HepG2 (cell line): ENCODE measurements at regions not wholly inside any gene's neighbourhood (a gene's known extent, or its start where the extent isn't known, plus 50 kb on each side); places are given as distances from the start of the nearest gene placed in this dataset.

Experiments used
- CTCF ChIP-seq: sonication (generic); formaldehyde crosslinking; IDR thresholded peaks from 2 replicates; pipeline ENCODE4 v1.5.0; 2020; ENCODE audit warnings: mild to moderate bottlenecking, missing genetic modification reagents, moderate library complexity
- POLR2A ChIP-seq, 2 experiments: IDR thresholded peaks; 2 replicates each; pipeline ENCODE4 v1.6.1; 2011; ENCODE audit warnings: low read depth in 2 of 2, low read length in 2 of 2, mild to moderate bottlenecking in 1 of 2, moderate library complexity in 1 of 2; ENCODE audit not compliant: insufficient read depth in 1 of 2
- SKIL ChIP-seq: sonication (generic); formaldehyde crosslinking; IDR thresholded peaks from 2 replicates; pipeline ENCODE4 v1.8.0; 2022; ENCODE audit warnings: missing genetic modification reagents, mild to moderate bottlenecking, moderate library complexity, borderline replicate concordance
- ZNF251 ChIP-seq: sonication (generic); formaldehyde crosslinking; IDR thresholded peaks from 2 replicates; pipeline ENCODE4 v1.9.0; 2021; ENCODE audit warnings: mild to moderate bottlenecking, missing genetic modification reagents

- TF ChIP-seq POLR2A (IDR thresholded peaks at IDR 0.05; ENCODE audit: insufficient read depth in 1 of 2, low read depth in 2 of 2, low read length in 2 of 2) (no peak), SKIL (no peak), ZNF251 (CRISPR knock-in tag) (no peak), CTCF (CRISPR knock-in tag) (no peak)
Measured at GRCh38 chr6:148082044-148082443, 260.6 kb upstream of the SASH1 start.
